HG02938 (cell line): ENCODE measurements at regions not wholly inside any gene's neighbourhood (a gene's known extent, or its start where the extent isn't known, plus 50 kb on each side); places are given as distances from the start of the nearest gene placed in this dataset.
"Not testable (repeated sequence)": the region's sequence is repeated elsewhere in the genome, so short reads cannot be mapped to it uniquely, and the experiment has no call there.

Experiments
- ATAC-seq: cut with Tn5 transposase; IDR thresholded peaks from one replicate; pipeline ENCODE4 v1.9.1; 2021; ENCODE audit warnings: mild to moderate bottlenecking, moderate library complexity; ENCODE audit not compliant: unreplicated experiment

DNA sequence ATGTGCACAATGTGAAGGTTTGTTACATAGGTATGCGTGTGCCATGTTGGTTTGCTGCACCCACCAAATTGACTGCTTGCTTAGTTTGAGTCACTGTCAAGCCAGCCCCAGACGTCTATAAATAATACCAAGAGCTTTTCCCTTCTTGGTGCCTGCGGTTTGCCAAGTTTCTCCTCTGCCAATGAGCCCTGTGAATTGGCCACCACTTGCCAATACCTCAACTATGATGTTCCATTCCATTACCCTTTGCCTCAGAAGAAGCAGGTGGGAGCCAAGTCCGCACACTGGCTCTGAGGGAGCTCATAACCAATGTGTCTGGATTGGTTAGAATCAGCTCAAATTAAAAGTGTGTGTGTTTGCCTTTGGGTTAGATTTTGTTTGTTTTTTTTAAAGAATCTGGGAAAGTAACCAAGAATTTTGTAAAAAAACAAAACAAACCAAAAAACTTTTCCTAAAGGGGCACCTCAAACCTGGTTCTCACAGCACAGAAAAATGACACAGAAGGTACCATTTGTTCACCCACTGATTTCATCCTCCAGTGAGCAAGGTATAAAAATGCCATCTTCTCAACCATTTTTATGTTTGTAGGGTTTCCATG, 209.3 kb upstream of the PRNP start:
- ATAC-seq: no peak

DNA sequence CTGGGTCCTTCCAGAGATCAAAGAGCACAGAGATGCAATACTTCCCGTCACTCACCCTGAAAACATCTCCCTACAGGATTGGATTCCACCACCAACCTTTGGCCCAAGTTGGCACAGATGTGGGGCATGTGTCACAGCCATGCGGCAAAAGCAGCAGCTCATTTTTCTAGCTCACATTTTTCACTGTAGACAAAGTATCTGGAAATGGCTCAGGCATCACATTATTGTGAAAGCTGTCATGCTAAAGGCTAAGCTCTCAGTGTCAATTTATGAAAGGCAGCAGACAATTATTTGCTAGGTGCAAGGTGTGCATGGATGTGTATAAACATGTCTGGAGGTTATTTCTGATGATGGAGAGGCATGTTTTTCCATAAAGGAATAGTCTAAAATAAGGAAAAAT, 213.3 kb upstream of the PRNP start:
- ATAC-seq: no peak

DNA sequence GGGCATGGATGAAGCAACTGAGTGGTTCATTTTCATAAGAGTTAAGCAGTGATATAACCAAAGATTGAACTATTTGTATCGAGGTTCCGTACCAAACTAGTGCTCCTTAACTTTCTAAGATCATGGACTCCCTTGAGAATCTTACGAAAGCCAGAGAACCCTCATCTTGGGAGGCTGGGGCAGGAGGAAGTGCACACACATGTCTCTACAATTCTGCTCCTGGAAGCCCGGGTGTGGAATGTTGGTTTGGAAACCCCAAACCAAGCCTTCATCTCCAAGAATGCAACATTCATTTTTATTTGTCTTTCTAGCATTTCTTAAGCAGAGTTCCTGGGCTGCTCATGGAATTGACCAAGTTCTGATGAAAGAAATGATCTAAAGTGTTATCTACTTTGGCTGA, 215.0 kb upstream of the PRNP start:
- ATAC-seq: no peak

DNA sequence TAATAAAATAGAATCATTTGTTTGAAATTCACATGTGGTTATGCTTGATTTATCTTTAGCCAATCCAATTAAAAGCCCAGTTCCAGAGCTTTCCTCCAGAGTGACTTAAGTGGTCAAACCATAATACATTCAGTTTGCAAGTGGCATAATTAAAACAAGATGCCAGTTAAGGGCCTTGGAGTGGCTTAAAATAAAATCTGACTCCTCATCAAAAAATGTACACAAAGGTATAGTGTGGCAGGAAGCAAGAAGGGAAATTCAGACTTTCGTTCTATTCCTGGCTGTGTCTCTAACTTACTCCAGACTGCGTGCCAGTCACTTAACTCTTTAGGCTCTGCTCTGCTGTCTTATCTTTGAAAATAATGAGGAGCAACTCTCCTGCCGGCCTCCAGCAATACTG, 215.9 kb upstream of the PRNP start:
- no peak for ATAC-seq

DNA sequence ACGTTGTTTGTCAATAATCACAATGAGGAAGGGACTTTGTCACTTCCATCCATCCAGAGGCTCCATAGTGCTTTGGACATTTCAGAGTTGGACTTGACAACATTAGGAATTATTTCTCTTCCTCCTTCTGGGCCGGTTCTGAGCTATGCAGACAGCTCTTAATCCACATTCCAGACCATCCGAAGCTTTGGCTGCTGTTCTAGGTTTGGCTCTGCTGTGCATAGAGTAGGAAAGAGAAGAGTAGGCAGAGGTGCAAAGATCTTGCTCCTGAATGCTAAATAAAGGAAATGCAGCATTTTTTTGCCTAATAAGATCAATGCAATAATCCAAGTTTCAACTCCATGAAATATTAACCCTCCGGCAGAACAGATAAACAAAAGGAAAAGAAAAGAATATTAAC, 216.3 kb upstream of the PRNP start:
- ATAC-seq: no peak

DNA sequence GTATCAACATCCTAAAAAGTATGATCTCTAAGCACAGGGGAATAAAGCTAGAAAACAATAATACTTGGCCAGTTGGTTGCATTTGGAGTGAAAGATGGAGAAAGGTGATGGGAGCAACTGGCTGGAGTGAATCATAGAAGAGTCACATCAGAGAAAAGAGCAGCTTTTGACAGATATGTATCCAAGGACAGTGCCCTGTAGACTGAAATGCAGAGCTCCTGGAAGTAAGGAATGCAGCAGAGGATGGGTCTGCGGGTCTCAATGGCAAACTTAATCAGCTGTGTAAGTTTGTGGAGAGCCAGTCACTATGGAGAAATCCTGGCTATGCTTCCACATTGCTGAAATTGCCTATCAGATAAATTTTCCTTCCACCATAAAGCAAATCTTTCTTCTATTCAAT, 218.1 kb upstream of the PRNP start:
- ATAC-seq: no peak

DNA sequence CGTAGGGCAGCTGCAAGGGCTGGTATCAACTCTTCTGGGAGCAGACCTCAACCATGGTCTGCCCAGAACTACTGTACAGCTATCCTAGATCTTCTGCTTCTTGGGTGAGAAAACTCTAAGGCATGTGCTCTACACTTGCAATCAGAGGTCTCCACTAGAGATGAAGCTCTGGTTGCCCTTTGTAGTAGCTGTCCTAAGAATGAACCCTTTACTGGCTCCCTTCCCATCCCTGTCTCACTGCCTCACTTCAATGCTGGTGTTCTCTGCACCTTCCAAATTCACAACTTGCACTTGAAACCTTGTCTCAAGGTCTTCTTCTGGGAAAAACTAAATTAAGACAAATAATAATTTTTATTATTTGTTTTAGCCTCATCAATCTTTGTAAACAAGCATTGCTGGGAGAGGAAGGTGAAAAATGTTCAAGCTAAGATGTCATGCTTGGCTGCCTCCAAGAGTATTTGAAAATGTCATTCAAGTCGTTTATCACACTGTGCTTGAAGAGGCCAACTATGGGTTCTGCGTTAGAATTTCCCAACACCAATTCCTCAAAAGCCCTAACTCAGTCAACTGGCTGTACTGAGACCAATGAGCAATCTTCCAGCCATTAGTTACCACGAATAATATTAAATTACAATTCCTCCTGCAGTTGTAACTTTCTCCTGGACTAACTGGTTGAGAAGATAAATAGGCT, 216.9 kb upstream of the ADRA1D start:
- no peak for ATAC-seq

DNA sequence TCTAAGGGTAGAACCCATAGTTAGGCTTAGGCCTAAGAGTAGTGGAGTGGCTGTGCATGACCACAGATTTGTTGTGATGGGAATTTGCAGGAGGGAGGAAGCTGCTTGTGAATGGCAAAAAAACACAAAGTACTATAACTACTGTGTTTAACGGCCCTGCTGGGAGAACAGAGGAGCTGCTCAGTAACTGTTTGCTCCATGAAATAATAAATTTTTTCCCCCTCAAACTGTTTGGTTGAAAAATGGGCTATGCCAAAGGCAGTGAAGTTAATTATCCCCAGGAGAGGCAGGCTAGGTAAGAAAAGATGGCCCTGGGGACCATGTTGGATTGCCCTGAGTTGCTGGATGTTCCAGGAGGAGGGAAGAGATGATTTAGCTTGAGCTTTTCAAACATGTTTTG, 216.1 kb upstream of the ADRA1D start:
- ATAC-seq: no peak

DNA sequence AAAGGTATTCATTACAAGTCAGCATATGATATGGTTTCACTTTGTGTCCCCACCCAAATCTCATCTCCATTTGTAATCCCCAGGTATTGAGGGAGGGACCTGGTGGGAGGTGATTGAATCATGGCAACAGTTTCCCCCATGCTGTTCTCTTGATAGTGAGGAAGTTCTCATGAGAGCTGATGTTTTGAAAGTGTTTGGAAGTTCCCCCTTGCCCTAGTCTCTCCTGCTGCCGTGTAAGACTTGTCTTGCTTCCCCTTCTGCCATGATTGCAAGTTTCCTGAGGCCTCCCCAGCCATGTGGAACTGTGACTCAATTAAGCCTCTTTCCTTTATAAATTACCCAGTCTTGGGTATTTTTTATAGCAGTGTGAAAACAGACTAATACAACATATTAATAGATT, 213.7 kb upstream of the ADRA1D start:
- ATAC-seq: not testable (repeated sequence)

DNA sequence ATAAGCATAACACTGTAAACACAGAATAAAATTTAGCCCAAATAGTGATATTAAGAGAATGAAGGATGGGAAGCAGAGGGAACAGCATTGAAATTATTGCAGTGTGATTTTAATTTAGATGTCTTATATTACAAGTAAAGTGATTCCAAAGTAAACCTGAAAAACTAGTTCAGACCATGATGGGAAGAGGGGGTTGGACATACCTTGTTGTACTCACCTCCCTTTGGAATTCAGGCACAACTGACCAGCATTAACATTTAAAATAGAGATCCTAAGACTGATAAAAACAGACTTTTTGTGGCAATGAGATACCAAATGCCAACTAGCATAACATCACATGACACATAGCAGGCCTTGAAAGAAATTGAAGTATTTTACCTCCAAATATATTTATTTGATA, 210.0 kb upstream of the ADRA1D start:
- ATAC-seq: no peak

DNA sequence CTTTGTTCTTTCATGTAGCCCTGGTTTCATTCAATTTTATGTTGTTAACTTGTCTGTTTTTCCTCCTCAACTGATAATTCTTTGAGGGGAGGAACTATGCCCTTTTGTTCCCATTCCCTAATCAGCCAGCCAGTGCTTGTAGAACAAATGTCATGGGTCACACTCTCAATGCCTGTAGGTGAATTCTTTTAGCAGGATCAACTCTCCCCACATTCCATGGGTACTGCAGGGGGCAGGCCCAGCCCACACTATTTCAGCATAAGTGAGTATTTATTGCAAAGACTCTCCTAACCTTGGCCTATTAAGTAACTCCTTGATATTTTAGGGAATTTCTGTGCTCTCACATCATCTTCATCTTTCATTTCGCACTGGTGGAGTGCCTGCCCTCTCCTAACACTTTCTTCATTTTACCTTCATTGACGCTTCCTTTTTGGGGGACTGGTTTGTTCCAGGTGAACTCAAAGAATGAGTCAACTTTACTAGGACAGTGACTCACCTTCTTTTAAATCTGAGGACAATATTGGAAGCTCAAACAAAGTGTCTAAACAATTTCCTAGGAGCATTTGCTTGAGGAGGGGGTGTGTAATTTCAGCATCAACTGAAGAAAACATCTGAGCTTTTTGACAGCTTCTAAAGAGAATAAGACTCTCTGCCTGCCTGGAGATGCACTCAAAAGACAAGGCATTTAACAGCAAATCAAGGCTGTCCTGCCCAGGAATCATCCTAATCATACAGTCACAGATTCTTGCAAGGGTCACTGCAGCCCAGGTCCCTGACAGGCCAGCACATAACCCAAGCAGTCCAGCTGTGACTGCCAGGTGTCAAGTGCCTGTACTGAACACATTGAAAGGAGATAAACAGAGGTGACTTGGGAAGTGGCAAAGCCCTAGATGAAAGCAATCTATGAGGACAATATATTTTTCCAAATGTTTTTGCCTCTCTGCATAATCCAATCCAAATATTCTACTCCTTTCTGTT, 208.8 kb upstream of the ADRA1D start:
- ATAC-seq: no peak

DNA sequence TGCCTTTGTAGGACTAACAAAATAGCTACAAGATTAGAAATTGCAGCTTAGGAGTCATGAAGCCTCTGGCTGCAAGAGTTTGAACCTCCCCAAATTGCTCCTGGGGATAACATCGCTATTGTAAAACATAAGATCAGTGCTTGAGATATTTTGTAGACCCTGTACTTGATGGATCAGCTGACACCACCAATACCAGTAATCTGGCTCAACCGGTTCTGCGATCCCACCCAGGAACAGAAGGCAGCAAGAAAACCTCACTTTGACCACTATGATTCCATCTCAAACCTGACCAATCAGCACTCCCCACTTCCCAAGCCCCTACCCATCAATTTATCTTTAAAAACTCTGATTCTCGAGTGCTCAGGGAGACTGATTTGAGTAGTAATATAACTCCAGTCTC, 206.9 kb upstream of the ADRA1D start:
- no peak for ATAC-seq

DNA sequence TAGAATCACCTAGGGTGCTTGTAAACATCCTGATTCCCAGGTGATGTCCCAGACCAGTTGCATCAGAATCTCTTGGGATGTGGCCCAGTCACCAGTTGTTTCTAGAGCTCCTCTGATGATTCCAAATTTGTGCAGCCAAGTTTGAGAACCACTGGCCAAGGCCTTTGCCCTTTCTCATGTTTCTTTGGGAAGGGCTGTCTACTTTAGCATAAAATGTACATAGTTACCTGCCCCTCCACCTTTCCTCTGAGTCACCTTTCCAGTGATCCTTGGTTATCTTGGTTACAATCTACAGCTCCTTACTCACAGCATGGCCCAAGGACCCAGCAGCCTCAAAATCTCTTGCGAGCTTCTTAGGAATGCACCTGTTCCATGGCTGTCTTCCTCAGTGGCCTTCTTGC, 206.2 kb upstream of the ADRA1D start:
- no peak for ATAC-seq

DNA sequence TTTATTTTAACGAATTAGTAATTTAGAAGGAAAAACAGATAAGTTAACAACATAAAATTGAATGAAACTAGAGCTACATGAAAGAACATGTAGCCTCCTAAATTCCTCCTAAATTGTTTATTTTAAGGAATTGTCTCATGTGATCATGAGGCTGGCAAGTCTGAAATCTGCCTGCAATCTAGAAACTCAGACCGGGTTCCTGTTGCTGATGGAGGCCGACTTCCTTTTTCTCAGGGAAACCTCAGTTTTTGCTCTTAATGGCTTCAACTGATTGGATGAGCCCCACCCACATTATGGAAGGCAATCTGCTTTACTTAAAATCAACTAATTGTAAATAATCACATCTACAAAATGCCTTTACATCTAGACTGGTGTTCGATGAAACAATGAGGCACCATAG, 205.0 kb upstream of the ADRA1D start:
- ATAC-seq: no peak

DNA sequence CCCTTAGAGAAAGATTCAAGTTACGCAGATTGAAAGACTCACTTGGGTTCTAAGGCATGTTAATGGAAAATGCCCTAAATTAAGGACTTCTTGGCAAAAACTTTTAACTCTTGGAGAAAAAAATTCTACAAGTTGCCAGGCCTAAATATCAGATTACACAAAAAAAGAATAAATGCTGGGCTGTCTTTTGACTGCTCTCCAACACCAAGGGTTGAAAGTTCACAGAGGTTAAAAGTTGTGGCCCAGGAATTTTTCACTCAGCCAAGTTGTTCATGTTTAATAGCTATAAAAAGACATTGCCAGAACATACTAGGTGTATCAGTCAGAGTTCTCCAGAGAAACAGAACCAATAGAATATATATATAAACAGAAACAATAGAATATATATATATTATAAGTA, 204.3 kb upstream of the ADRA1D start:
- no peak for ATAC-seq

DNA sequence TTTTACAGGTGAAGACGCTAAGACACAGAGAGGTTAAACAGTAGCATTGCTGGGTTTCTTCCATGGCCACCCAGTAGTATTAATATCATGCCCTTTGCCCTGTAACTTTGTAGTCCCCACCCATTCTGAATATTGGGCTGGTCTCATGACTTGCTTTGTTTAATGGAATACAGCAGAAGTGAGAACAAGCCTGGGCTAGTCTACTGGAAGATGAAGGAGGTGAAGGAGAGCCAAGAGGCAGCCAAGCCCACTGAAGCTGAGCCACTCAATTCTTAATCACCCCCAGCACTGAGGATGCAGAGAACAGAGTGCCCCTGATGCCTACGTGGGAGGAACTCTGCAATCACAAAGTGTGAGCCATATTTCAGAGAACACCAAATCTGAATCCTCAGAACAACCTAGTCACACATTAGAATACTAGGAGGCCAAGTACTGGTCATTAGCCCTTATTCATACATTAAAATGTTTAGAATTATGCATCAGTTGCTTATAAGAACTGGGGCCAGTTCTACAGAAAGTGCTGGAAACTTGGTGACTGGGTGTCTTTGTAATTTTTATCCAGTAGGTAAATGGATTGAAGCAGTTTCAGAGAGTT, 202.5 kb upstream of the ADRA1D start:
- no peak for ATAC-seq

DNA sequence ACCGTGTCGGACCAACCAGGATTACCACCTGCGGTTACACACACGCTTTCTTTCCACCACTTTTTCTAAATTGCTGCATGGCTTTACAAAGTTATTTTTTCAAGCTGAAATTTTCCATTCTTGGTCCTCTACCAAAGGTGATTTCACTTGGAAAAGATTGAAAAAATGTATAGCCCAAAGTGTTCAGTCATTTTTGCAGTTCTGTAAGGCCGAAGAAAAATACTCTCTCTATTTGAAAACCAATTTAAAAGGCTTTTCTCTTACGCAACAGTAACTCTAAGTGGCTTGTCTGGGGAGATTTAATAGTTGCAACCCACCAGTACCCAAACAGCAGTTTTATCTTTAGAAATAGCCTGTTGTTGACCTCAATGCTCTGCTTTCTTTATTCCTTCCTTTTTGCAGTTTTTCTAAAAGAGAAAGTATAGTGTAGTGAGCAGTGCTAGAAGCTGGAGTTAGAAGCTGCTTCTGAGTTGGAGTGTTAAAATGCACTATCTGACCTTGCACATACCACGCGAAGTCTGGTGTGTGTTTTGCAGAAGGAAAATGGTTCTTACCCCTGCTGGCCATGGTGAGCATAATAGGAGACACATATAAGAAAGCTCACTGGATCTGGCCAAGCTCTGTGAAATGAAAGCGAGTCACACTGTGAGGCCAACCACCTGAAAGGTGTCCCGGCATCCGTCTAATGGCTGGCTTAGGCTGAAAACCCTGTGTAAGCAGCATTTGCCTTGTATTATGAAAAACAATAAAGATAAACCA, 201.0 kb upstream of the ADRA1D start:
- no peak for ATAC-seq

DNA sequence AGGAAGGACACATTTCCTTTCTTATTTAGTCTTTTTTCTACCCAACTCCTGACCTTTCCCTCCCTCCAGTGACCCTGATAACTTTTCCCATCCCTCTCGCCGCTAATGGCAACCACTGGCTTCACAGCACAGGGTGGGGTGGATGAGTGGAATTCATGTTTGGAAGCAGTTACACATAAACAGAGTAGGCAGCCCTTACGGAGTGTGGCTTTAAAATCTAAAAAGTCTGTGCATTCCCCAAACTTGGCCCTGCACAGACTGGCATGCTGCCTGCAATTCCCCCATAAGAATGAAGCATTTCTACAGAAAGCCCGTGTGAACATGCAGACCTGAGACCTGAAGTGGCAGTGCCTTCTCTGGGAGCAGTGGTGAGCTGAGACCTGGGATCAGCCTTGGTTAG, 196.7 kb upstream of the ADRA1D start:
- ATAC-seq: no peak

DNA sequence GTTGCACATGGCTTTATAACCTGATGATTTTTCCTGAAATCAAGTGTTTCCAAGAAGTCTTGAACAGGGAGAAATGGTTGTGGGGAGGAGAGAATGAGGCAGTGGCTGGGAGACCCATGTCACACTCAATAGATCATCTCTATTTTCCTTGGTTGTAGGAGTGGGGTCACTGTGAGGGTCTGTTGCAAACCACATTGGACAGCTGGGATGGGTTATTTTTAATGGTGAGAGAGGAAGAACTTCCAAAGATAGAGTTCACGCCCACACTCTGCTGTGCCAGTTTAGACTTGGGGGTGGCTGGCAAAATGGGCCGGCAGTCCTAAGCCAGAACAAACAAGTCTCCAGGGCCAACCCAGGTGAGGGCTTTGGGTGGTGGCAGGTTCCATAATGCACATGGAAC, 196.2 kb upstream of the ADRA1D start:
- no peak for ATAC-seq

DNA sequence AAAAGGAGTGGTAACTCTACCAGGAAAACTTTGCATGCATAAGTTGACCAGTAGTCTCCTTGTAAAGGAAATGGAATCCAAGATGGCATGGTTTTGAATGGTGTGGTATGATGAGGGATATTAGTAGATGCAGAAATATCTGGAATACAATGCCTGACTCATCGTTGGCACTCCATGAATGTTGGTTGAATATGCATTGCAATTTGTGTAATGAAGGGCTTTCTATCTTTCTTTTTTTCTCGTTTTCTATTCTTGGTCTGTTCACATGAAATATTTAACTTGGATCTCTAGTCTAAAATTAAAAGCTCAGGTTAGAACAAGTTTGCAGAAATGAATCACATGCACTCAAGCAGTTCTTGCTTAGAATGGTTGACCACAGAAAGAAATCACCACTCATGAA, 195.3 kb upstream of the ADRA1D start:
- ATAC-seq: no peak

DNA sequence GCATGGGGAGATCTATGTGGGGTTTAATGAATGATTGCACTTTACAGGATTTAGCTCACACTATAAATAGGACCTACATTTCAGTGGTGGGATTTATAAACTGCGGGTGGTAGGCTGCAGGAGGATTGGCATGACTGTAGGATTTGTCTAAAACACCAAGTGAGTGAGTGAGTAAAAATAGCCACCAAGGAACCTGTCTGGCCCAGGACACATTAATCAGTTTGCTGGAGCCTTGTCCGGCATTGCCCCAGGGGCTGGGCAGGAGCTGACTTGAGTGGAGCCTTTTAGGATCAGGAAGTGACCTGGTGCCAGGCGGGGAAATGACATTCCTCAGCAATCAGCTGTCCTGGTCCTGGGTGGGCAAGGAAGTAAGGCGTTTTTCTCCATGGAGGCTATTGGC, 193.9 kb upstream of the ADRA1D start:
- ATAC-seq: no peak
